ENCODE measurements at regions not wholly inside any gene's neighbourhood (a gene's known extent, or its start where the extent isn't known, plus 50 kb on each side); places are given as distances from the start of the nearest gene placed in this dataset.
A peak's percentile ranks its signal among the peaks of the same experiment; 100 is the strongest.
"Not testable (repeated sequence)": the region's sequence is repeated elsewhere in the genome, so short reads cannot be mapped to it uniquely, and the experiment has no call there.

- no peak for TF ChIP-seq JUND (IDR thresholded peaks at IDR 0.05; ENCODE audit: low read depth)
- in situ Hi-C loops (cut with HindIII; ENCODE audit: low pct_unique_long_range_greater_than_20kb, low sequenced_read_pairs), result no loop called here
- no peak for DNase-seq (ENCODE audit: low read depth in 1 of 2, low spot score in 1 of 2)
These were observed 381.6 kb downstream of the NYAP2 start for GRCh38 chr2:225781145-225781544.

GRCh38 chr2:225779829-225780228 lies 380.3 kb downstream of the NYAP2 start:
- in situ Hi-C loops (cut with HindIII; ENCODE audit: low pct_unique_long_range_greater_than_20kb, low sequenced_read_pairs), result no loop called here
- no peak for DNase-seq (ENCODE audit: low read depth in 1 of 2, low spot score in 1 of 2)
- no peak for TF ChIP-seq JUND (IDR thresholded peaks at IDR 0.05; ENCODE audit: low read depth)

- TF ChIP-seq JUND (IDR thresholded peaks at IDR 0.05; ENCODE audit: low read depth), result no peak
- in situ Hi-C loops (cut with HindIII; ENCODE audit: low pct_unique_long_range_greater_than_20kb, low sequenced_read_pairs), result no loop called here
- no peak for DNase-seq (ENCODE audit: low read depth in 1 of 2, low spot score in 1 of 2)
These were observed 373.6 kb downstream of the NYAP2 start for GRCh38 chr2:225773148-225773547.

GRCh38 chr2:225771701-225772100 lies 372.2 kb downstream of the NYAP2 start:
- DNase-seq (ENCODE audit: low read depth in 1 of 2, low spot score in 1 of 2), result no peak
- in situ Hi-C loops (cut with HindIII; ENCODE audit: low pct_unique_long_range_greater_than_20kb, low sequenced_read_pairs), result no loop called here
- no peak for TF ChIP-seq JUND (IDR thresholded peaks at IDR 0.05; ENCODE audit: low read depth)

DNA sequence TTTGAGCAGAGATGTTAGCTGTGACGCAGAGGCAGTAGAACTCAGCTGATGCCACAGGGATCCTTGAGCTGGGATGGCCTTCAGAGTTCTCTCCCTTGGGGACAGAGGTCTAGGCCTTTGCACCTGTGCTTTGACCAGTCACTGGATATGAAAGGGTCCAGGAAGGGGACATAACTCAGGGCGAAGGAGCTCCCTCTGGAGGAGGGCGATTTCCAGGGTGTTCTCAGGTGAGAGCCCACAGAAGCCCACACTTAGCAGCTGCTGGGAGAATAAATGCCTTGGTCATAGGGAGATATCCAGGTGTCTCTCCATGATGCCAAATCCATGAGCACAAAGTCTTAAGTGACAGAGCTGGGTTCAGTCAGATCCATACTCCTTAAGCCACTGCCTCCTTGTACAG lies 369.2 kb downstream of the NYAP2 start:
- no peak for DNase-seq (ENCODE audit: low read depth in 1 of 2, low spot score in 1 of 2)
- no peak for TF ChIP-seq JUND (IDR thresholded peaks at IDR 0.05; ENCODE audit: low read depth)
- in situ Hi-C loops (cut with HindIII; ENCODE audit: low pct_unique_long_range_greater_than_20kb, low sequenced_read_pairs), result no loop called here

GRCh38 chr2:225766431-225766830 lies 366.9 kb downstream of the NYAP2 start:
- no peak for TF ChIP-seq JUND (IDR thresholded peaks at IDR 0.05; ENCODE audit: low read depth)
- in situ Hi-C loops (cut with HindIII; ENCODE audit: low pct_unique_long_range_greater_than_20kb, low sequenced_read_pairs), result no loop called here
- no peak for DNase-seq (ENCODE audit: low read depth in 1 of 2, low spot score in 1 of 2)

- no peak for DNase-seq (ENCODE audit: low read depth in 1 of 2, low spot score in 1 of 2)
- TF ChIP-seq JUND (IDR thresholded peaks at IDR 0.05; ENCODE audit: low read depth), result no peak
- in situ Hi-C loops (cut with HindIII; ENCODE audit: low pct_unique_long_range_greater_than_20kb, low sequenced_read_pairs), result no loop called here
These were observed 366.3 kb downstream of the NYAP2 start for GRCh38 chr2:225765820-225766219.

DNA sequence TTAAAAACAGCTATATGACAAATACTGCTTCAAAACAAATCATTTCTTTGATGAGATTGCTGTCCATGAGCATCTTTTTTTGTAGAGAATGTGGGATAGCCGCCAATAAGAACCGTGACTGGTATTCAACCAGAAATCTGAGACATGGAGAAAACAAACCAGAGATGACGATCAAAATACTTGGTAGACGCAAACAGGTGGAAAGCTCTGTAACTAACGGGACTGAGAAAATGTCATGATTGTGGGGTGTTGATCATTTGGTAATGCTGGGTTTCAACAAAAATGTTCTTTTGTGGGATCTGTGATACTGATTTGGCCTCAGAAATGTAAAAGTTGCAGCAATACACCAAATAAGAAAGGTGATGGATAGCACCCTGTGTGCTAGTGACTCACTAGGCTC lies 364.8 kb downstream of the NYAP2 start:
- no peak for TF ChIP-seq JUND (IDR thresholded peaks at IDR 0.05; ENCODE audit: low read depth)
- DNase-seq (ENCODE audit: low read depth in 1 of 2, low spot score in 1 of 2), result no peak
- in situ Hi-C loops (cut with HindIII; ENCODE audit: low pct_unique_long_range_greater_than_20kb, low sequenced_read_pairs), result no loop called here

GRCh38 chr2:225763711-225764110 lies 364.2 kb downstream of the NYAP2 start:
- in situ Hi-C loops (cut with HindIII; ENCODE audit: low pct_unique_long_range_greater_than_20kb, low sequenced_read_pairs), result no loop called here
- no peak for TF ChIP-seq JUND (IDR thresholded peaks at IDR 0.05; ENCODE audit: low read depth)
- no peak for DNase-seq (ENCODE audit: low read depth in 1 of 2, low spot score in 1 of 2)

- in situ Hi-C loops (cut with HindIII; ENCODE audit: low pct_unique_long_range_greater_than_20kb, low sequenced_read_pairs), result no loop called here
- TF ChIP-seq JUND (IDR thresholded peaks at IDR 0.05; ENCODE audit: low read depth), result no peak
- peak in 1 of 2 experiments; percentile 48 for DNase-seq (ENCODE audit: low read depth in 1 of 2, low spot score in 1 of 2)
These were observed 361.9 kb downstream of the NYAP2 start for GRCh38 chr2:225761396-225761795.

DNA sequence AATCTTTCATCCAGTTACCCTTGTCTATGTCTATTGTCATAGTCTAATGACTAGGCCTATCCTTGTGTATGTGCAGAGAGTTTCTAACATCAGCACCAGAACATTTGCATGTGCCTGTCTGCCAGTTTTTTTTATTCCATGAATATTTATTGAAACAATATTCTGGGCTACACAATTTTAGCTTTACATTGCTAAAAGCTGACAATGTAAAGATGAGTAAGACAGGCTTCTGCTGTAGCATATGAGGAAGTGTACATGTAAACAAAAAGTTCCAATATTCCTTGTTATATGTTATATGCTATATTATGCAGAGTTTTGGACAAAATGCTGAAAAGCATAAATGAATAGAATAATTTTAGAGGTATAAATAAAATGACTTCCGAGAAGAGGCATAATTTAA lies 357.7 kb downstream of the NYAP2 start:
- in situ Hi-C loops (cut with HindIII; ENCODE audit: low pct_unique_long_range_greater_than_20kb, low sequenced_read_pairs), result no loop called here
- no peak for DNase-seq (ENCODE audit: low read depth in 1 of 2, low spot score in 1 of 2)
- TF ChIP-seq JUND (IDR thresholded peaks at IDR 0.05; ENCODE audit: low read depth), result no peak

- TF ChIP-seq JUND (IDR thresholded peaks at IDR 0.05; ENCODE audit: low read depth), result no peak
- DNase-seq (ENCODE audit: low read depth in 1 of 2, low spot score in 1 of 2), result no peak
- in situ Hi-C loops (cut with HindIII; ENCODE audit: low pct_unique_long_range_greater_than_20kb, low sequenced_read_pairs), result no loop called here
These were observed 356.7 kb downstream of the NYAP2 start for GRCh38 chr2:225756198-225756597.

DNA sequence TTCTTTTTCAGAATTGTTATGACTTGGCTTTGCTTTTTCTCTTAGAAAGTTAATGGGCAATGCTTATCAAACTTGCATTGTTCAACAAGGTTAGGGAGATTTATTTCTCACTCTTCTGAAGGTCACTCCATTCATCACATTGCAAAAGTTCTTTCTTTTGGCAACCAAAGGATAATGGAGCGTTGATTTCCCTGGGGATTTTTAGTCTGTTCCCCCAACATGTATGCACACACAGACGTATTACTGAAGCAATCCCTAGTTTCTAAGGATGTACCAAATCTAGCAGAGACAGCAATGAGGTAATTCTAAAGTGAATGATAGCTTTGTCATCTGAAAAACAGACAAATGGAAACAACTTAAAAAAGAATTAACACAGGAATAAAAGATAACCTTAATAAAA lies 349.1 kb downstream of the NYAP2 start:
- no peak for TF ChIP-seq JUND (IDR thresholded peaks at IDR 0.05; ENCODE audit: low read depth)
- no peak for DNase-seq (ENCODE audit: low read depth in 1 of 2, low spot score in 1 of 2)
- in situ Hi-C loops (cut with HindIII; ENCODE audit: low pct_unique_long_range_greater_than_20kb, low sequenced_read_pairs), result no loop called here

DNA sequence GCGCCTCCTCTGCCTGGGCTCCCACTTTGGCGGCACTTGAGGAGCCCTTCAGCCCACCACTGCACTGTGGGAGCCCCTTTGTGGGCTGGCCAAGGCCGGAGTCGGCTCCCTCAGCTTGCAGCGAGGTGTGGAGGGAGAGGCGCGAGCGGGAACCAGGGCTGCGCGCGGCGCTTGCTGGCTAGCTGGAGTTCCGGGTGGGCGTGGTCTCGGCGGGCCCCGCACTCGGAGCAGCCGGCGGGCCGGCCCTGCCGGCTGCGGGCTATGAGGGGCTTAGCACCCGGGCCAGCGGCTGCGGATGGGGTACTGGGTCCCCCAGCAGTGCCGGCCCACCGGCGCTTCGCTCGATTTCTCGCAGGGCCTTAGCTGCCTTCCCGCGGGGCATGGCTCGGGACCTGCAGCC lies 344.5 kb downstream of the NYAP2 start:
- in situ Hi-C loops (cut with HindIII; ENCODE audit: low pct_unique_long_range_greater_than_20kb, low sequenced_read_pairs); DNase-seq (ENCODE audit: low read depth in 1 of 2, low spot score in 1 of 2): not testable (repeated sequence)

- no peak for TF ChIP-seq JUND (IDR thresholded peaks at IDR 0.05; ENCODE audit: low read depth)
- in situ Hi-C loops (cut with HindIII; ENCODE audit: low pct_unique_long_range_greater_than_20kb, low sequenced_read_pairs), result no loop called here
- no peak for DNase-seq (ENCODE audit: low read depth in 1 of 2, low spot score in 1 of 2)
These were observed 343.0 kb downstream of the NYAP2 start for GRCh38 chr2:225742487-225742886.

All from T47D (cell line).